CD4-positive, alpha-beta T cell (primary cell): ENCODE measurements at regions not wholly inside any gene's neighbourhood (a gene's known extent, or its start where the extent isn't known, plus 50 kb on each side); places are given as distances from the start of the nearest gene placed in this dataset.

Experiments used
- ATAC-seq: fragments of 200-7000 bp; cut with Tn5 transposase; one replicate; pipeline ENCODE4 v1.10.0; 2022; ENCODE audit warnings: mild to moderate bottlenecking; ENCODE audit not compliant: poor library complexity
- CTCF ChIA-PET: fragments of 350-600 bp; sonication (Branson Sonifier 250); formaldehyde crosslinking; loops from one replicate; lab custom pipeline; 2021; ENCODE audit warnings: antibody characterized with exemption, inconsistent platforms; lab: Charles Lee
- POLR2A ChIA-PET: fragments of 350-600 bp; sonication (Branson Sonifier 250); formaldehyde crosslinking; loops from one replicate; lab custom pipeline; 2021; ENCODE audit warnings: antibody characterized with exemption, inconsistent platforms; lab: Charles Lee
- DNase-seq, 14 experiments: peaks; one replicate each; pipeline ENCODE4 v3.0.0-alpha.2; 2013 to 2020; ENCODE audit warnings: mixed read lengths in 2 of 14
- H3K27ac ChIP-seq, 2 donors: one replicate each; pipeline versions ENCODE4 v1.5.1 to v1.7.0; 2013; ENCODE audit warnings: low read length in 2 of 2, low read depth in 1 of 2, mild to moderate bottlenecking in 1 of 2
- H3K27me3 ChIP-seq, 2 experiments: 1 replicate in 1 of 2; 2 replicates in 1 of 2; pipeline versions ENCODE4 v1.6.1 to v1.7.0; 2013; ENCODE audit warnings: low read length in 2 of 2, control low read depth in 1 of 2, mild to moderate bottlenecking in 1 of 2, moderate library complexity in 1 of 2; ENCODE audit not compliant: insufficient read depth in 2 of 2, control insufficient read depth in 1 of 2
- H3K36me3 ChIP-seq: one replicate; pipeline ENCODE4 v1.6.1; 2013; ENCODE audit warnings: low read length, control low read depth; ENCODE audit not compliant: insufficient read depth
- H3K4me1 ChIP-seq: one replicate; pipeline ENCODE4 v1.6.1; 2013; ENCODE audit warnings: low read length, control low read depth; ENCODE audit not compliant: insufficient read depth
- H3K4me3 ChIP-seq: one replicate; pipeline ENCODE4 v1.5.1; 2013; ENCODE audit warnings: mild to moderate bottlenecking, low read length, moderate library complexity
- H3K9me3 ChIP-seq, 2 experiments: 1 replicate in 1 of 2; 2 replicates in 1 of 2; pipeline versions ENCODE4 v1.6.1 to v1.7.0; 2013; ENCODE audit warnings: low read length in 2 of 2, mild to moderate bottlenecking in 2 of 2, control low read depth in 1 of 2, moderate library complexity in 1 of 2; ENCODE audit not compliant: control insufficient read depth in 1 of 2, insufficient read depth in 1 of 2
- H3K27ac Mint-ChIP-seq: one replicate; pipeline ENCODE4 v1.8.0; 2020; ENCODE audit warnings: mixed read lengths
- H3K27me3 Mint-ChIP-seq: one replicate; pipeline ENCODE4 v1.8.0; 2021; ENCODE audit warnings: mixed read lengths
- H3K36me3 Mint-ChIP-seq: one replicate; pipeline ENCODE4 v1.8.0; 2021; ENCODE audit warnings: low read depth, mixed read lengths
- H3K4me1 Mint-ChIP-seq: one replicate; pipeline ENCODE4 v1.8.0; 2021; ENCODE audit warnings: low read depth, mixed read lengths
- H3K4me3 Mint-ChIP-seq: one replicate; pipeline ENCODE4 v1.8.0; 2020; ENCODE audit warnings: mild to moderate bottlenecking, mixed read lengths
- H3K9me3 Mint-ChIP-seq: one replicate; pipeline ENCODE4 v1.8.0; 2020; ENCODE audit warnings: mixed read lengths
- CTCF ChIP-seq: fragments of 200-600 bp; IDR thresholded peaks from one replicate; pipeline ENCODE4 v1.8.0; 2022; ENCODE audit warnings: antibody characterized with exemption, mild to moderate bottlenecking
- intact Hi-C, 2 experiments: fragments of 100-400 bp; cut with DNase I in 1 of 2; cut with micrococcal nuclease in 1 of 2; formaldehyde crosslinking; loops; one replicate each; pipeline versions ENCODE4 v1.15.1 to v1.9.0; 2023 to 2025; cut with DNase I, micrococcal nuclease

GRCh38 chr2:117359266-117359914 lies 455.1 kb upstream of the DDX18 start:
- CTCF ChIA-PET = no interaction called here

DNA sequence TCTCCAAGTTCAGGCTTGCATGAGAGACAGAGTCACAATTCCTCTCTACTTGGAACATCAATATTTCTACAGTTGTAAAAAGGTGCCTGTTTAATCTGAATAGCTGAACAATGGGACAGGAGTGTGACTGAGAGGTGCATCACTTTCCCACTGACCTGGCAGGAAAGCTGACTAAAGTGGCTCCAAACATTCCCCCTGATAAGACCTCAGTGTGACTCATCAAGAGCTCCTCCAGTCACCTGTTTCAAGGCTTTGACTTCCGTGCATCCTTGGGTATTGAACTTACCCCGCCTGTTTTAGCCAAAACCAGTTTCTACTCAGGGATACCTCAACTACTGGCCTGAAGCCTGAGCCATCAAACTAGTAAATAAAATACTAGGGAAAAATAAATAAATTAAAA lies 453.9 kb upstream of the DDX18 start:
- H3K9me3 Mint-ChIP-seq = peaks cover 19% of the 10 kb centered on the region
- no peaks in the 10 kb centered on the region for H3K27me3 Mint-ChIP-seq
- no peaks in the 10 kb centered on the region for H3K9me3 ChIP-seq
- ChIA-PET POLR2A (no interaction called here), CTCF (no interaction called here)
- H3K4me1 Mint-ChIP-seq = no peaks in the 10 kb centered on the region
- no peaks in the 10 kb centered on the region for H3K27me3 ChIP-seq
- H3K4me3 Mint-ChIP-seq = no peak overlapping the region
- intact Hi-C loops = no loop called here
- no peaks in the 10 kb centered on the region for H3K36me3 Mint-ChIP-seq
- TF ChIP-seq CTCF = no peak
- H3K4me1 ChIP-seq = no peaks in the 10 kb centered on the region
- ATAC-seq = no peak
- no peak overlapping the region for H3K27ac ChIP-seq
- no peak for DNase-seq
- H3K27ac Mint-ChIP-seq = no peak overlapping the region
- no peaks in the 10 kb centered on the region for H3K36me3 ChIP-seq
- H3K4me3 ChIP-seq = no peak overlapping the region

More at GRCh38 chr2:117359266-117359914, 455.1 kb upstream of the DDX18 start:
- H3K4me1 Mint-ChIP-seq = no peaks in the 10 kb centered on the region
- Histone ChIP-seq H3K4me1 (no peaks in the 10 kb centered on the region), H3K27ac (no peak overlapping the region), H3K27me3 (no peaks in the 10 kb centered on the region), H3K36me3 (no peaks in the 10 kb centered on the region), H3K4me3 (no peak overlapping the region), H3K9me3 (no peaks in the 10 kb centered on the region)
- no peaks in the 10 kb centered on the region for H3K27me3 Mint-ChIP-seq
- intact Hi-C loops = no loop called here
- no peaks in the 10 kb centered on the region for H3K36me3 Mint-ChIP-seq
- no peak for TF ChIP-seq CTCF
- DNase-seq (no peak), ATAC-seq (no peak)
- no peak overlapping the region for H3K27ac Mint-ChIP-seq
- POLR2A ChIA-PET = no interaction called here
- H3K9me3 Mint-ChIP-seq = peaks cover 11% of the 10 kb centered on the region
- H3K4me3 Mint-ChIP-seq = no peak overlapping the region

GRCh38 chr2:117378653-117379052 lies 435.8 kb upstream of the DDX18 start:
- H3K36me3 ChIP-seq = no peaks in the 10 kb centered on the region
- ChIA-PET CTCF (no interaction called here), POLR2A (no interaction called here)
- ATAC-seq (no peak), DNase-seq (no peak)
- H3K4me3 Mint-ChIP-seq = no peak overlapping the region
- H3K27me3 ChIP-seq = no peaks in the 10 kb centered on the region
- H3K27ac Mint-ChIP-seq = no peak overlapping the region
- H3K4me1 Mint-ChIP-seq = no peaks in the 10 kb centered on the region
- no peaks in the 10 kb centered on the region for H3K27me3 Mint-ChIP-seq
- H3K36me3 Mint-ChIP-seq = no peaks in the 10 kb centered on the region
- peaks cover 3% of the 10 kb centered on the region for H3K9me3 Mint-ChIP-seq
- no peak for TF ChIP-seq CTCF
- intact Hi-C loops = no loop called here
- H3K4me3 ChIP-seq = no peak overlapping the region
- H3K9me3 ChIP-seq = no peaks in the 10 kb centered on the region
- no peak overlapping the region for H3K27ac ChIP-seq
- H3K4me1 ChIP-seq = no peaks in the 10 kb centered on the region
